Spleen (tissue), 11 donors: ENCODE measurements at regions not wholly inside any gene's neighbourhood (a gene's known extent, or its start where the extent isn't known, plus 50 kb on each side); places are given as distances from the start of the nearest gene placed in this dataset.

Experiments used
- DNase-seq: peaks from one replicate; pipeline ENCODE4 v3.0.0-alpha.2; 2020
- H3K27ac ChIP-seq, 8 donors: fragments of 200-600 bp; sonication (generic) in 7 of 8; 1 replicate in 4 of 8; 2 replicates in 4 of 8; pipeline versions ENCODE4 v1.5.0 to v1.8.0; 2016 to 2021; ENCODE audit warnings: inconsistent platforms in 4 of 8, mild to moderate bottlenecking in 4 of 8, moderate library complexity in 1 of 8
- H3K27me3 ChIP-seq, 7 donors: fragments of 200-600 bp; sonication (generic) in 6 of 7; replicated peaks in 1 of 7; 1 replicate in 4 of 7; 2 replicates in 3 of 7; pipeline versions ENCODE4 v1.5.0 to v1.8.0; 2016 to 2021; ENCODE audit warnings: inconsistent platforms in 3 of 7, mild to moderate bottlenecking in 1 of 7
- H3K36me3 ChIP-seq, 6 donors: fragments of 200-600 bp; sonication (generic) in 5 of 6; 1 replicate in 4 of 6; 2 replicates in 2 of 6; pipeline versions ENCODE4 v1.5.0 to v1.8.0; 2016 to 2021; ENCODE audit warnings: inconsistent platforms in 2 of 6
- H3K4me1 ChIP-seq, 6 donors: fragments of 200-600 bp; sonication (generic) in 5 of 6; 1 replicate in 3 of 6; 2 replicates in 3 of 6; pipeline versions ENCODE4 v1.5.0 to v1.8.0; 2016 to 2021; ENCODE audit warnings: inconsistent platforms in 3 of 6
- H3K4me3 ChIP-seq, 8 donors: fragments of 200-600 bp; sonication (generic) in 7 of 8; 1 replicate in 4 of 8; 2 replicates in 4 of 8; pipeline versions ENCODE4 v1.5.0 to v1.8.0; 2016 to 2021; ENCODE audit warnings: inconsistent platforms in 4 of 8, mild to moderate bottlenecking in 4 of 8, moderate library complexity in 2 of 8
- H3K9me3 ChIP-seq, 8 donors: fragments of 200-600 bp; sonication (generic) in 7 of 8; 1 replicate in 4 of 8; 2 replicates in 4 of 8; pipeline versions ENCODE4 v1.5.0 to v1.8.0; 2016 to 2021; ENCODE audit warnings: inconsistent platforms in 4 of 8
- POLR2A ChIP-seq, 3 donors: fragments of 450-650 bp; IDR thresholded peaks; one replicate each; pipeline ENCODE4 v1.5.1; 2017; ENCODE audit warnings: antibody characterized with exemption in 3 of 3, mild to moderate bottlenecking in 1 of 3
- POLR2AphosphoS5 ChIP-seq, 3 donors: sonication (generic); formaldehyde crosslinking; IDR thresholded peaks; one replicate each; pipeline ENCODE4 v1.5.1; 2017; ENCODE audit warnings: antibody characterized with exemption in 3 of 3
- WGBS, 5 donors: extraction: QIAGEN DNeasy Blood & Tissue Kit in 3 of 5; methylation state at CpG; one replicate each; pipeline versions ENCODE4 v1.1.5 to v1.1.7; 2013 to 2018; 5-methylcytosine and 5-hydroxymethylcytosine counted together
- intact Hi-C: fragments of 100-400 bp; cut with DNase I; formaldehyde crosslinking; loops from one replicate; pipeline ENCODE4 v1.15.0; 2023; ENCODE audit warnings: low total_unique reads
- TF ChIP-seq, protein P1 (sequence below), 11 experiments: fragments of 200-600 bp in 7 of 11; fragments of 450-650 bp in 4 of 11; sonication (generic) in 4 of 11; IDR thresholded peaks in 8 of 11; conservative IDR thresholded peaks in 3 of 11; 1 replicate in 7 of 11; 2 replicates in 4 of 11; pipeline versions ENCODE4 v1.4.0 to v1.8.0; 2016 to 2021; ENCODE audit warnings: antibody characterized with exemption in 11 of 11, inconsistent platforms in 4 of 11, mild to moderate bottlenecking in 1 of 11
- donor health status: healthy with polysubstance abuse.
- donor health status: DM: no; HTN: no; CAD: no; lungs with moderate emphysema.
- donor health status: DM: no; HTN: no; CAD: no.
- donor health status: Bipolar disorder and iron deficiency.
- donor health status: healthy.
- donor health status: DM: no; HTN: no; CAD: no.
- donor health status: DM: yes; HTN: yes; CAD: no.

DNA sequence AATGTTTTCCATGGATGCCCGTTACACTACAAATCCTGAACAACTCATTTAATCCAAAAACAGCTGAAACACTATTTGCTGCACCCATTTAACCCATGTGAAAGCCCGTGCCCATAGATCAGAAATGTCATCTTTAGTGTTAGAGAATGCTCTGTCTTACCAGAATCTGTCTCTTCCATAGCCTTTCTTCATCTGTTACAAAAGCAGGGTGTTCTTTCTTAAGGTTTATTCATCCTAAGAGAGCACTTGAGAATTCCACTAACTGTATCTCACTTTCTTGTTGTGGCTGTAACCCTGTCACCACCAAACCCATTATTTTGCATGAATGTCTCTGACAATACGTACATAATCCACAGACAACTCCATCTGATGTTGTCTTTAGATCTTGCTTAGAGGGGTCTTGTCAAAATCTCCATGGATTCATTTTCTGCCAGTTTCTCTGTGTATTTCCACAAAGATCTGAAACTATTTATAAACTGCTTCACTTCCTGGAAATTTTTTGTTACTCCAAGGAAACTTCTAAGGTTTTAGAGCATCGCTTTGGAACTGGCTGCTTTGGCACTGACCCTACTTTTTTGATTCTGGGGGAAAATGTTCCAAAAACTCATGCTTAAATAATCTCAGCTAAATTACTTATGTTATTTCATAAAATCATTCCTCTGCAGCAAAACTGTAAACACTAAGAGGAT is 167.8 kb upstream of the CCDC54 start:
- Histone ChIP-seq H3K36me3 (no peaks in the 10 kb centered on the region), H3K9me3 (no peaks in the 10 kb centered on the region), H3K27me3 (no peaks in the 10 kb centered on the region), H3K27ac (peak overlapping the region in 7 of 8 donors; percentile 10 to 82 (median 67)), H3K4me3 (no peak overlapping the region), H3K4me1 (peaks cover 4 to 28% (median 13%) of the 10 kb centered on the region in 6 donors)
- 71 to 83% (median 75%) methylated on average over 4 of the region's 4 CpGs for WGBS, 5 donors
- TF ChIP-seq, protein P1, sequence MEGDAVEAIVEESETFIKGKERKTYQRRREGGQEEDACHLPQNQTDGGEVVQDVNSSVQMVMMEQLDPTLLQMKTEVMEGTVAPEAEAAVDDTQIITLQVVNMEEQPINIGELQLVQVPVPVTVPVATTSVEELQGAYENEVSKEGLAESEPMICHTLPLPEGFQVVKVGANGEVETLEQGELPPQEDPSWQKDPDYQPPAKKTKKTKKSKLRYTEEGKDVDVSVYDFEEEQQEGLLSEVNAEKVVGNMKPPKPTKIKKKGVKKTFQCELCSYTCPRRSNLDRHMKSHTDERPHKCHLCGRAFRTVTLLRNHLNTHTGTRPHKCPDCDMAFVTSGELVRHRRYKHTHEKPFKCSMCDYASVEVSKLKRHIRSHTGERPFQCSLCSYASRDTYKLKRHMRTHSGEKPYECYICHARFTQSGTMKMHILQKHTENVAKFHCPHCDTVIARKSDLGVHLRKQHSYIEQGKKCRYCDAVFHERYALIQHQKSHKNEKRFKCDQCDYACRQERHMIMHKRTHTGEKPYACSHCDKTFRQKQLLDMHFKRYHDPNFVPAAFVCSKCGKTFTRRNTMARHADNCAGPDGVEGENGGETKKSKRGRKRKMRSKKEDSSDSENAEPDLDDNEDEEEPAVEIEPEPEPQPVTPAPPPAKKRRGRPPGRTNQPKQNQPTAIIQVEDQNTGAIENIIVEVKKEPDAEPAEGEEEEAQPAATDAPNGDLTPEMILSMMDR (IDR thresholded peaks at IDR 0.05 in 8 of 11, conservative IDR thresholded peaks at IDR 0.05 in 3 of 11), result no peak
- TF ChIP-seq POLR2AphosphoS5 (IDR thresholded peaks at IDR 0.05), result no peak
- TF ChIP-seq POLR2A (IDR thresholded peaks at IDR 0.05), result no peak
- intact Hi-C loops, result no loop called here
- no peak for DNase-seq

DNA sequence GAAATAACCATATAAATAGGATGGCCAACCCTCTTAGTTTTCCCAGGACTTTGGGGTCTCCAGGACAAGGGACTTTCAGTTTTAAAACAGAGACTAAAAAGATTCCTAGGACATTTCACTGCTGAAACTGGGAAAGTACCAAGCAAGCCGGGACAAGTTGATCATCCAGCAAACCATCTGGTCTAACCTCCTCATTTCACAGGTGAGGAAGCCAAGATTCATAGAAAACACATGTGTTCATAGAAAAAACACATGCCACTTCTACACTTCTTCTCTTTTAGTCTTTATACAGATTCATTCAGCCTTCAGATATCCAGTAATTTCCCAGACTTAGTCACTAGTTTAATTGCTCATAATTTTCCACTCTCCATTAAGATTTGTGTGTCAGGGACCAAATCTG is 165.6 kb upstream of the CCDC54 start:
- no peaks in the 10 kb centered on the region for H3K36me3 ChIP-seq
- H3K27me3 ChIP-seq, result no peaks in the 10 kb centered on the region
- no peaks in the 10 kb centered on the region for H3K9me3 ChIP-seq
- no peak overlapping the region for H3K27ac ChIP-seq
- H3K4me3 ChIP-seq, result no peak overlapping the region
- peaks cover 4 to 25% (median 13%) of the 10 kb centered on the region in 6 donors for H3K4me1 ChIP-seq
- TF ChIP-seq POLR2AphosphoS5 (IDR thresholded peaks at IDR 0.05) (no peak), POLR2A (IDR thresholded peaks at IDR 0.05) (no peak)
- TF ChIP-seq, protein P1 (IDR thresholded peaks at IDR 0.05 in 8 of 11, conservative IDR thresholded peaks at IDR 0.05 in 3 of 11), result no peak
- 82 to 94% (median 84%) methylated on average over 1 of the region's 1 CpG for WGBS, 5 donors
- intact Hi-C loops, result no loop called here
- DNase-seq, result no peak

DNA sequence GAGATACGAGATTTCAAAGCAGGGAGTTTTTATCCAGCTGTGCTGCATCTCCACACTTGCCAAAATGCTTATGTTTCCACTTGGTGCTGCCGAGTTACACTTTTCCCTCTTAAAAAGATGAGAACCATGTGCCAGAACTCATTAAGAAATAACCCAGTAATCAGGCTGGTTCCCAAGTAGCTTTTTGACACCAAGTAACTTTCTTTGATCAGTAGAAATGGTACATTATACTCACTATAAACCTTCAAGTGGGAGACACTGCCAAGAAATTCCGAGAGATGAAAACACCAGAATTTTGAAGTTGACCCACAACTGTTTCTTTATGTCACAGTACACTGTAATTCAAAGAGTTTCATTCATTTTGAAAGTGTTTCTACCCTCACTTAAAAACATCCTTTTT is 164.6 kb upstream of the CCDC54 start:
- TF ChIP-seq, protein P1 (IDR thresholded peaks at IDR 0.05 in 8 of 11, conservative IDR thresholded peaks at IDR 0.05 in 3 of 11), result no peak
- TF ChIP-seq POLR2AphosphoS5 (IDR thresholded peaks at IDR 0.05), result no peak
- no peak for TF ChIP-seq POLR2A (IDR thresholded peaks at IDR 0.05)
- H3K36me3 ChIP-seq, result no peaks in the 10 kb centered on the region
- WGBS, 5 donors, result 58 to 74% (median 63%) methylated on average over 3 of the region's 3 CpGs
- intact Hi-C loops, result no loop called here
- no peaks in the 10 kb centered on the region for H3K9me3 ChIP-seq
- no peak overlapping the region for H3K27ac ChIP-seq
- H3K4me1 ChIP-seq, result peaks cover 0 to 16% (median 11%) of the 10 kb centered on the region in 6 donors
- H3K4me3 ChIP-seq, result no peak overlapping the region
- no peaks in the 10 kb centered on the region for H3K27me3 ChIP-seq
- DNase-seq, result no peak

DNA sequence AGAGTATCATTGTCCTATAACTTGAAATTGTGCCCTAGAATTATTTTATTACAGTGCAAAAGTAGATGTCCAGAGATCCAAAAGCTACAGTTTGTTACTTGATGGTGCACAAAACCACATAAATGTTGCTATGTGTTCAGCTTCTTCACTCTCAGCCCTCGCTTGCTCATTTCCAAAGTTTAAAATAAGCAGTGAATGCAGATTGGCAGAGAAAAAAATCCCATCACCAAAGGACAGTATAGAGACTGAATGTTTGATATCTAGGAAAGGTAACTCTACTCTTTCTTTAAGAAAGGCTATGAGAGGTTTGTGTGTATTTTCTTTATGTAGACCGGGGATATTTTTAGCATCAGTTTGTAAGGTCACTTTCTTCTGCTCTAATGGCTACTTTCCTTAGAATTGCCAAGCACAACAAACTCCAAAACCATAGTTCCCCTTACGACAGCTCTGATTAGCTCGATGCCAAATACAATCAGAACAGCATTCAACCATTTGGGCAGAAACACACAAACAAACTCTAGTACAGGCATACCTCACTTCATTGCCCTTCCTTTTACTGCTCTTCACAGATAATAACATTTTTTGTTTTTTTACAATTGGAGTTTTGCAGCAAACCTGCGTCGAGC is 164.1 kb upstream of the CCDC54 start:
- intact Hi-C loops, result no loop called here
- no peaks in the 10 kb centered on the region for H3K9me3 ChIP-seq
- WGBS, 5 donors, result 83 to 91% (median 88%) methylated on average over 6 of the region's 6 CpGs

More for the DNA sequence above, 164.1 kb upstream of the CCDC54 start:
- Histone ChIP-seq H3K36me3 (no peaks in the 10 kb centered on the region), H3K27me3 (no peaks in the 10 kb centered on the region), H3K27ac (no peak overlapping the region), H3K4me3 (no peak overlapping the region), H3K4me1 (peaks cover 0 to 16% (median 8%) of the 10 kb centered on the region in 6 donors)
- no peak for TF ChIP-seq POLR2AphosphoS5 (IDR thresholded peaks at IDR 0.05)
- TF ChIP-seq POLR2A (IDR thresholded peaks at IDR 0.05), result no peak
- TF ChIP-seq, protein P1 (IDR thresholded peaks at IDR 0.05 in 8 of 11, conservative IDR thresholded peaks at IDR 0.05 in 3 of 11), result no peak
- DNase-seq, result no peak
